ENCODE measurements at regions not wholly inside any gene's neighbourhood (a gene's known extent, or its start where the extent isn't known, plus 50 kb on each side); places are given as distances from the start of the nearest gene placed in this dataset.

DNA sequence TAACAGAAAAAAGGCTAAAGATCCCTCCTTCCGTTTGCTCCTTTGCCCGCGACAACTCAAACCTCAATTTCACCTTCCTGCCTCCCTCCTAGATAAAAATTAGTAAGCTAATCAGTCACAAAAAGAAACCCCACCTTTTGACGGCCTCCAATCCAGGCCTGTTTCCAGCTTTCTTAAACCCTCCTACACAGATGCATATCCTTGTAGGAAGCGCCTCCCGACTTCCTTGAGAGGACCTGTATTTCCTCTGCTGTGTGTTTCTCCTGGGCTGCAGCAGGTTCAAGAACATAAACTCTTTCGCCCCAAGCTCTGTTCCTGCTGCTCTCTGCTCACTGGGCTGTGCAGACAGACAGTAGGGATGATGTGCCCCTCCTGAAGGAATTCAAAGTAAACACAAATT is 168.8 kb downstream of the CYYR1 start:
- TF ChIP-seq EGR1 (IDR thresholded peaks at IDR 0.05) (no peak), FOXM1 (IDR thresholded peaks at IDR 0.05; ENCODE audit: borderline replicate concordance, low read depth) (no peak)

Data from Ishikawa (cell line).